Thoracic aorta (tissue), 2 donors: ENCODE measurements at regions not wholly inside any gene's neighbourhood (a gene's known extent, or its start where the extent isn't known, plus 50 kb on each side); places are given as distances from the start of the nearest gene placed in this dataset.

Experiments used
- ATAC-seq: fragments of 150-250 bp; one replicate; pipeline ENCODE4 v1.8.0; 2017; ENCODE audit warnings: low read depth; ENCODE audit not compliant: insufficient number of reproducible peaks, low FRiP score
- DNase-seq: peaks from one replicate; pipeline ENCODE4 v3.0.0-alpha.2; 2020; ENCODE audit warnings: low spot score
- H3K27ac ChIP-seq, 2 donors: fragments of 200-600 bp; sonication (generic); 1 replicate in 1 of 2; 2 replicates in 1 of 2; pipeline ENCODE4 v1.5.1; 2016; ENCODE audit warnings: mild to moderate bottlenecking in 2 of 2, moderate library complexity in 2 of 2
- H3K27me3 ChIP-seq: fragments of 200-600 bp; sonication (generic); replicated peaks from 2 replicates; pipeline ENCODE4 v1.6.0; 2016; ENCODE audit warnings: mild to moderate bottlenecking; ENCODE audit not compliant: insufficient read depth
- H3K36me3 ChIP-seq: fragments of 200-600 bp; sonication (generic); one replicate; pipeline ENCODE4 v1.5.1; 2016
- H3K4me1 ChIP-seq, 2 donors: fragments of 200-600 bp; sonication (generic); 1 replicate in 1 of 2; 2 replicates in 1 of 2; pipeline versions ENCODE4 v1.5.1 to v1.6.0; 2016; ENCODE audit warnings: low read depth in 2 of 2, mild to moderate bottlenecking in 1 of 2; ENCODE audit not compliant: control insufficient read depth in 1 of 2
- H3K4me3 ChIP-seq: fragments of 200-600 bp; sonication (generic); 2 replicates; pipeline ENCODE4 v1.5.1; 2016; ENCODE audit warnings: mild to moderate bottlenecking
- H3K9me3 ChIP-seq: fragments of 200-600 bp; sonication (generic); 2 replicates; pipeline ENCODE4 v1.5.1; 2016
- CTCF ChIP-seq: fragments of 200-600 bp; sonication (generic); IDR thresholded peaks from one replicate; pipeline ENCODE4 v1.5.1; 2019; ENCODE audit warnings: antibody characterized with exemption

- ATAC-seq (no peak), DNase-seq (no peak)
- Histone ChIP-seq H3K36me3 (no peaks in the 10 kb centered on the region), H3K9me3 (no peaks in the 10 kb centered on the region), H3K27ac (no peak overlapping the region), H3K27me3 (no peaks in the 10 kb centered on the region), H3K4me3 (no peak overlapping the region), H3K4me1 (peaks cover 4 to 15% of the 10 kb centered on the region in 2 donors)
- TF ChIP-seq CTCF: no peak
These were observed 146.6 kb upstream of the NR2F2 start for GRCh38 chr15:96183867-96184266.

- Histone ChIP-seq H3K27me3 (no peaks in the 10 kb centered on the region), H3K4me1 (peaks cover 4 to 15% of the 10 kb centered on the region in 2 donors), H3K36me3 (no peaks in the 10 kb centered on the region), H3K4me3 (no peak overlapping the region), H3K9me3 (no peaks in the 10 kb centered on the region), H3K27ac (no peak overlapping the region)
- ATAC-seq (no peak), DNase-seq (no peak)
- no peak for TF ChIP-seq CTCF
These were observed 146.2 kb upstream of the NR2F2 start for GRCh38 chr15:96184297-96184696.

GRCh38 chr15:96186105-96186504 lies 144.4 kb upstream of the NR2F2 start:
- no peak for DNase-seq
- Histone ChIP-seq H3K27me3 (no peaks in the 10 kb centered on the region), H3K27ac (no peak overlapping the region), H3K4me1 (peaks cover 4 to 13% of the 10 kb centered on the region in 2 donors), H3K4me3 (no peak overlapping the region), H3K9me3 (no peaks in the 10 kb centered on the region), H3K36me3 (no peaks in the 10 kb centered on the region)
- TF ChIP-seq CTCF: no peak
- ATAC-seq: no peak

DNA sequence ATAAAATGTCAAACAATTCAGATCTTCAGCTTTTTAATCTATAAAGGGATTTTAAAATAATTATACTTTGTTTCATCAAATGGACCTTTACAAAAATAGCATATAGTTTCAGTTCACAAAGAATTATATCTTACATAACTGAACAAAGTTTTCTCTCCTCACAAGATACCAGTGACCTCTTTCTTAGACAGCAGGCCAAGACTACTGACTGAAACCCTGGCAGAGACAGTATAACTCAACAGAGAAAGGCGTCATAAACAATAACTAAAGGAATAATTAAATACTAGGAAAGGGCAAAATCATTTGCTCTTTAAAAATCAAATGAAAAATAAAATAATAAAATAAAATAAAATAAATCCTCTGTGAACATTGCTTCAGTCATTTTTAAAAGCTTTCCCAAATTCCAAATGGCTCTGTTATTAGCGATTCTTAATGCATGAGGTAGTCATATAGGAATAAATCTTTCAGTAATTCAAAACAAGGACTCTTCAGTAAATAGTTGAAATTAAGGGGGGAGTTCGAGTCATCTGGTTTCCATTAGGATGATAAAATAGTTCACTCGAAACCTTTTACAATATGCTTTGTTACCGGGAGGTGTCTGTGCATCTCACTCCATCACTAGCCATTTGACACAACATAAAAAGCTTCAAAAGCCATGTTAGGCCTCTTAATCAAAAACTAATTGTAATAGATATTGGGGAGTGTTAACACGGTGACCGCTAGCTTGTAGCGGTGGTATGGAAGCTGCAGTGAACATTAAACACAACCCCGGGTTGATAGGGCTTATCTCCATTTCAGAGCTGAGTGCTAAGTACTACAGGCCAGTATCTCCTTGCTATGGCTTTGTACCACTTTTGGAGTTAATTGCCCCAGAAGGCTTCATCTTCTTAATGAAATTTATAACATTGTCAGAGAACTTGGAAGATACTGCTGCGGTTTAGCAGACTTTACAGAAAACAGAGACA lies 142.9 kb upstream of the NR2F2 start:
- DNase-seq (no peak), ATAC-seq (no peak)
- no peak for TF ChIP-seq CTCF
- no peak overlapping the region for H3K27ac ChIP-seq
- no peaks in the 10 kb centered on the region for H3K9me3 ChIP-seq
- no peaks in the 10 kb centered on the region for H3K36me3 ChIP-seq
- no peaks in the 10 kb centered on the region for H3K4me1 ChIP-seq
- no peak overlapping the region for H3K4me3 ChIP-seq
- H3K27me3 ChIP-seq: no peaks in the 10 kb centered on the region

GRCh38 chr15:96197721-96198120 lies 132.8 kb upstream of the NR2F2 start:
- no peaks in the 10 kb centered on the region for H3K9me3 ChIP-seq
- no peak overlapping the region for H3K4me3 ChIP-seq
- TF ChIP-seq CTCF: no peak
- H3K36me3 ChIP-seq: no peaks in the 10 kb centered on the region
- no peak for ATAC-seq
- H3K27ac ChIP-seq: no peak overlapping the region
- DNase-seq: no peak
- H3K4me1 ChIP-seq: no peaks in the 10 kb centered on the region
- no peaks in the 10 kb centered on the region for H3K27me3 ChIP-seq
